ENCODE measurements at regions not wholly inside any gene's neighbourhood (a gene's known extent, or its start where the extent isn't known, plus 50 kb on each side); places are given as distances from the start of the nearest gene placed in this dataset.

- H3K4me2 ChIP-seq (ENCODE audit: low read depth, low read length): no peak overlapping the region
- no peaks in the 10 kb centered on the region for H4K20me1 ChIP-seq (ENCODE audit: insufficient read depth, low read length)
- TF ChIP-seq ARNT2 (CRISPR knock-in tag; IDR thresholded peaks at IDR 0.05; ENCODE audit: low read depth): no peak
- TF ChIP-seq LCORL (IDR thresholded peaks at IDR 0.05): peak; percentile 79
- no peak for TF ChIP-seq LCORL (CRISPR knock-in tag; IDR thresholded peaks at IDR 0.05)
- no peak overlapping the region for H3K4me3 ChIP-seq (replicated peaks in 1 of 3; ENCODE audit: insufficient read depth in 1 of 3, low read depth in 2 of 3, low read length in 3 of 3)
- intact Hi-C loops (cut with micrococcal nuclease; ENCODE audit: unreplicated experiment): no loop called here
- no TSS peak for BruUV-seq (replicated peaks)
- FAIRE-seq (no peak), ATAC-seq (no peak), DNase-seq (ENCODE audit: low spot score) (no peak)
- H3K27ac ChIP-seq (ENCODE audit: extremely low read length, insufficient read depth, low read length): no peak overlapping the region
- no peak overlapping the region for H2AFZ ChIP-seq (ENCODE audit: low read length)
- H3K4me1 ChIP-seq (ENCODE audit: insufficient read depth, low read length): no peaks in the 10 kb centered on the region
- H3K36me3 ChIP-seq (replicated peaks in 1 of 2; ENCODE audit: control insufficient read depth in 1 of 2, insufficient read depth in 2 of 2, low read length in 2 of 2): no peaks in the 10 kb centered on the region
- in situ Hi-C loops (cut with HindIII; ENCODE audit: extremely low pct_ligation_motif_present, low pct_unique_long_range_greater_than_20kb): no loop called here
- no peaks in the 10 kb centered on the region for H3K9me3 ChIP-seq (ENCODE audit: low read length)
- ChIA-PET CTCF (ENCODE audit: low intra/inter-chr PET ratio, low total read pairs) (no interaction called here), POLR2A (no interaction called here)
- 17% methylated on average over 4 of the region's 4 CpGs for WGBS (ENCODE audit: low lambda C conversion rate)
- H3K9ac ChIP-seq (ENCODE audit: insufficient read depth, low read depth, low read length): no peak overlapping the region
- no peaks in the 10 kb centered on the region for H3K27me3 ChIP-seq (ENCODE audit: control insufficient read depth in 1 of 2, insufficient read depth in 2 of 2, low read length in 2 of 2)
- H3K79me2 ChIP-seq (ENCODE audit: insufficient read depth, low read length): no peaks in the 10 kb centered on the region
Observed at GRCh38 chr1:101431956-101432510, 195.2 kb downstream of the S1PR1 start.

- ATAC-seq (no peak), FAIRE-seq (no peak), DNase-seq (ENCODE audit: low spot score) (no peak)
- in situ Hi-C loops (cut with HindIII; ENCODE audit: extremely low pct_ligation_motif_present, low pct_unique_long_range_greater_than_20kb): no loop called here
- POLR2A ChIA-PET: no interaction called here
- Histone ChIP-seq H3K4me3 (replicated peaks in 1 of 3; ENCODE audit: insufficient read depth in 1 of 3, low read depth in 2 of 3, low read length in 3 of 3) (no peak overlapping the region), H3K4me1 (ENCODE audit: insufficient read depth, low read length) (no peaks in the 10 kb centered on the region), H4K20me1 (ENCODE audit: insufficient read depth, low read length) (no peaks in the 10 kb centered on the region), H3K9me3 (ENCODE audit: low read length) (no peaks in the 10 kb centered on the region), H3K9ac (ENCODE audit: insufficient read depth, low read depth, low read length) (no peak overlapping the region), H3K79me2 (ENCODE audit: insufficient read depth, low read length) (no peaks in the 10 kb centered on the region), H3K36me3 (replicated peaks in 1 of 2; ENCODE audit: control insufficient read depth in 1 of 2, insufficient read depth in 2 of 2, low read length in 2 of 2) (no peaks in the 10 kb centered on the region), H2AFZ (ENCODE audit: low read length) (no peak overlapping the region), H3K27ac (ENCODE audit: extremely low read length, insufficient read depth, low read length) (no peak overlapping the region), H3K4me2 (ENCODE audit: low read depth, low read length) (no peak overlapping the region), H3K27me3 (ENCODE audit: control insufficient read depth in 1 of 2, insufficient read depth in 2 of 2, low read length in 2 of 2) (no peaks in the 10 kb centered on the region; a peak in 1 of 5 replicates)
- intact Hi-C loops (cut with micrococcal nuclease; ENCODE audit: unreplicated experiment): no loop called here
- CTCF ChIA-PET (ENCODE audit: low intra/inter-chr PET ratio, low total read pairs): no interaction called here
- BruUV-seq (replicated peaks): no TSS peak
- WGBS (ENCODE audit: low lambda C conversion rate): 5% methylated on average over 4 of the region's 4 CpGs
- no peak for TF ChIP-seq ZNF569 (CRISPR knock-in tag; IDR thresholded peaks at IDR 0.05; ENCODE audit: borderline replicate concordance)
- TF ChIP-seq ZNF713 (CRISPR knock-in tag; IDR thresholded peaks at IDR 0.05): no peak
- no peak for TF ChIP-seq ZBTB26 (CRISPR knock-in tag; IDR thresholded peaks at IDR 0.05; ENCODE audit: borderline replicate concordance)
- TF ChIP-seq CCAR2 (optimal IDR thresholded peaks at IDR 0.05; ENCODE audit: low read depth, low read length): no peak
- TF ChIP-seq ZNF629 (CRISPR knock-in tag; conservative IDR thresholded peaks at IDR 0.05): no peak
- TF ChIP-seq ZNF337 (CRISPR knock-in tag; IDR thresholded peaks at IDR 0.05; ENCODE audit: borderline replicate concordance, low read depth): no peak
- TF ChIP-seq PATZ1 (CRISPR knock-in tag; IDR thresholded peaks at IDR 0.05): no peak
- no peak for TF ChIP-seq RNF2 (conservative IDR thresholded peaks at IDR 0.05; ENCODE audit: low read depth)
- no peak for TF ChIP-seq FLYWCH1 (CRISPR knock-in tag; IDR thresholded peaks at IDR 0.05)
- TF ChIP-seq HMGA1 (CRISPR knock-in tag; conservative IDR thresholded peaks at IDR 0.05): no peak
- TF ChIP-seq ZNF326 (CRISPR knock-in tag; IDR thresholded peaks at IDR 0.05; ENCODE audit: borderline replicate concordance): no peak
- no peak for TF ChIP-seq ISX (CRISPR knock-in tag; conservative IDR thresholded peaks at IDR 0.05)
- TF ChIP-seq RBAK (CRISPR knock-in tag; IDR thresholded peaks at IDR 0.05): no peak
- TF ChIP-seq KLF15 (CRISPR knock-in tag; IDR thresholded peaks at IDR 0.05; ENCODE audit: borderline replicate concordance): no peak
Observed at GRCh38 chr1:101435831-101436511, 199.2 kb downstream of the S1PR1 start.

All from HepG2 (cell line).